ENCODE measurements at regions not wholly inside any gene's neighbourhood (a gene's known extent, or its start where the extent isn't known, plus 50 kb on each side); places are given as distances from the start of the nearest gene placed in this dataset.
"Not testable (repeated sequence)": the region's sequence is repeated elsewhere in the genome, so short reads cannot be mapped to it uniquely, and the experiment has no call there.

DNA sequence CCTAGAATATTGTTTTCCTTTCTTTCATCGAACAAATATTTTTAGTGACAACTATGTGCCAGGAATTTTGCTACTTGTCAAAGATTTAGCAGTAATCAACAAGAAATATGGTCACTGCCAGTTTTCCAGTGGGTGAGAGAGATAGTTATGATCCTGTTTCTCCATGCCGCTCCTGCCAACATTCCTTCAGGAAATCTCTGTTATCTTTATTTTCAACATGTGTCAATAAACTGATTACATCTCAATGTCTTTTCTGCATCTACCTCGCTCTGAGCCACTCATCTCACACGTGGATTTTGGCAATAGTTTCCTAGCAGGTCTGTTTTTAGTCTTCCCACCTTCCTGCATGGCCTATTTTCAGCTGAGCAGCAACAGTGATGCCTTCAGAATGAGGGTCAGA, 650.0 kb upstream of the STXBP6 start:
- H3K9me3 ChIP-seq, result no peaks in the 10 kb centered on the region
- no peaks in the 10 kb centered on the region for H3K27me3 ChIP-seq
- H3K4me3 ChIP-seq, result no peak overlapping the region
- H3K27ac ChIP-seq, result no peak overlapping the region
- H3K36me3 ChIP-seq, result no peaks in the 10 kb centered on the region
- TF ChIP-seq EP300 (IDR thresholded peaks at IDR 0.05), result no peak
- TF ChIP-seq POLR2A (IDR thresholded peaks at IDR 0.05), result no peak
- TF ChIP-seq, protein P1, sequence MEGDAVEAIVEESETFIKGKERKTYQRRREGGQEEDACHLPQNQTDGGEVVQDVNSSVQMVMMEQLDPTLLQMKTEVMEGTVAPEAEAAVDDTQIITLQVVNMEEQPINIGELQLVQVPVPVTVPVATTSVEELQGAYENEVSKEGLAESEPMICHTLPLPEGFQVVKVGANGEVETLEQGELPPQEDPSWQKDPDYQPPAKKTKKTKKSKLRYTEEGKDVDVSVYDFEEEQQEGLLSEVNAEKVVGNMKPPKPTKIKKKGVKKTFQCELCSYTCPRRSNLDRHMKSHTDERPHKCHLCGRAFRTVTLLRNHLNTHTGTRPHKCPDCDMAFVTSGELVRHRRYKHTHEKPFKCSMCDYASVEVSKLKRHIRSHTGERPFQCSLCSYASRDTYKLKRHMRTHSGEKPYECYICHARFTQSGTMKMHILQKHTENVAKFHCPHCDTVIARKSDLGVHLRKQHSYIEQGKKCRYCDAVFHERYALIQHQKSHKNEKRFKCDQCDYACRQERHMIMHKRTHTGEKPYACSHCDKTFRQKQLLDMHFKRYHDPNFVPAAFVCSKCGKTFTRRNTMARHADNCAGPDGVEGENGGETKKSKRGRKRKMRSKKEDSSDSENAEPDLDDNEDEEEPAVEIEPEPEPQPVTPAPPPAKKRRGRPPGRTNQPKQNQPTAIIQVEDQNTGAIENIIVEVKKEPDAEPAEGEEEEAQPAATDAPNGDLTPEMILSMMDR (IDR thresholded peaks at IDR 0.05), result no peak
- TF ChIP-seq POLR2AphosphoS5 (IDR thresholded peaks at IDR 0.05), result no peak
- 37% methylated on average over 4 of the region's 4 CpGs for WGBS
- DNase-seq (ENCODE audit: low spot score in 2 of 2), result no peak
- no peaks in the 10 kb centered on the region for H3K4me1 ChIP-seq

DNA sequence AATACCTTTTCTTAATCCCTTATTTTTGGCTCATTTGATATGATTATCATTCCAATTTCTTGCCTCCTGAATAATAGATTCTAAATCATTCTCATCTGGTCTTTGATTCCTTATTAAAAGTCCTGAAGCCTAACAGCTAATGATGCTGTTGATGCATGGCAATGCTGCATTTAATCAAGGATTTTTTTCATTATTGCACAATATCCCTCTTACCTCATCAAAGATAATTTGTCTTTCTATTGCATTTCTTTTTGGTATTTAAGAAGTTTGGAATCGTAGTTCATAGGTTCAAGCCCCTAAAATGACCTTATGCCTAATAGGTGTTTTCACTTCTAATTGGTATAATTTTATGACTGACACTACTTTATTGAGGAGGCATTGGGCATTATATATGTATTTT, 648.2 kb upstream of the STXBP6 start:
- Histone ChIP-seq H3K27me3 (no peaks in the 10 kb centered on the region), H3K4me1 (no peaks in the 10 kb centered on the region), H3K9me3 (no peaks in the 10 kb centered on the region), H3K4me3 (no peak overlapping the region), H3K27ac (no peak overlapping the region), H3K36me3 (no peaks in the 10 kb centered on the region)
- WGBS, result 83% methylated on average over 1 of the region's 1 CpG
- TF ChIP-seq POLR2A (IDR thresholded peaks at IDR 0.05) (no peak), EP300 (IDR thresholded peaks at IDR 0.05) (no peak), POLR2AphosphoS5 (IDR thresholded peaks at IDR 0.05) (no peak)
- TF ChIP-seq, protein P1 (IDR thresholded peaks at IDR 0.05), result no peak
- DNase-seq (ENCODE audit: low spot score in 2 of 2), result no peak

DNA sequence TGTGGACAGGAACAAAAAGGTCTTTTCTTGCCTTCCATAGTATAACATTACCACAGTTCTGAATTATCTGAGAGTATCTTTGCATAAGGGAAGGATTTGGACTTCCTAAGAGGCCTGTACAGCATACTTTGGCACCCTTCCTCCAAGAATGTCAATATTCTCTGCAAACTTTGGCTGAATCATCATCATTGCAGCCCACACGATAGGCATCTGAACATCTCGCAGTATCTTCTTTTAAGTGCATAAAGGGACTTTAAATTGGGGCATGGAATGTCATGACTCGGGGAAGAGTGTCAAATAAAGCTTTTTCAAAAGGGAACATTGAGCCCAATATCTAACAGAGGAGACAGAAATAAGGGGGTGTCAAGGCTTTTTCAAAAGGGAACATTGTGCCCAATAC, 646.2 kb upstream of the STXBP6 start:
- H3K27ac ChIP-seq, result no peak overlapping the region
- H3K27me3 ChIP-seq, result no peaks in the 10 kb centered on the region
- WGBS, result 71% methylated on average over 3 of the region's 3 CpGs
- no peaks in the 10 kb centered on the region for H3K9me3 ChIP-seq
- H3K4me1 ChIP-seq, result no peaks in the 10 kb centered on the region
- no peaks in the 10 kb centered on the region for H3K36me3 ChIP-seq
- TF ChIP-seq, protein P1 (IDR thresholded peaks at IDR 0.05), result no peak
- TF ChIP-seq POLR2A (IDR thresholded peaks at IDR 0.05) (no peak), POLR2AphosphoS5 (IDR thresholded peaks at IDR 0.05) (no peak), EP300 (IDR thresholded peaks at IDR 0.05) (no peak)
- no peak for DNase-seq (ENCODE audit: low spot score in 2 of 2)
- no peak overlapping the region for H3K4me3 ChIP-seq

DNA sequence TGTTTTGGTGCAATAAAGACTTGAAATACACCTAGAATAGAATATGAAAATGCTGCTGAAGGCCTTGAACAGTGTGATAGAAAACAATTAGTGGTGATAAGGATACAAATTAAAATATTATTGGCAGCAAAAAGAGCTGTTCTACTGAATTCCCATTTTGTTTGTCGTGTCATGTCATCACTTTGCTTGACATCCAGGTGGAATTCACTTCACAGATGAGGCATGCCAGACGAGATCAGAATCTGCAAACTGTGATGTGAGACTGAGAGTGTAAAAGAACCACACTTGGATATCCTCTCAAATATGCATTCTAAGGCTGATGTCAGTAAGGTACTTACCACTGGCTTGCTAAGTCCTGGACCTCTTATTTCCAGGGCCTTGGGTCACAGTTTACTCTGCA, 635.1 kb upstream of the STXBP6 start:
- Histone ChIP-seq H3K27ac (no peak overlapping the region), H3K4me3 (no peak overlapping the region), H3K4me1 (no peaks in the 10 kb centered on the region), H3K9me3 (peaks cover 6% of the 10 kb centered on the region), H3K36me3 (no peaks in the 10 kb centered on the region), H3K27me3 (no peaks in the 10 kb centered on the region)
- DNase-seq (ENCODE audit: low spot score in 2 of 2), result no peak
- 65% methylated on average over 2 of the region's 2 CpGs for WGBS
- TF ChIP-seq POLR2A (IDR thresholded peaks at IDR 0.05), result no peak
- TF ChIP-seq EP300 (IDR thresholded peaks at IDR 0.05), result no peak
- no peak for TF ChIP-seq POLR2AphosphoS5 (IDR thresholded peaks at IDR 0.05)
- TF ChIP-seq, protein P1 (IDR thresholded peaks at IDR 0.05), result no peak

DNA sequence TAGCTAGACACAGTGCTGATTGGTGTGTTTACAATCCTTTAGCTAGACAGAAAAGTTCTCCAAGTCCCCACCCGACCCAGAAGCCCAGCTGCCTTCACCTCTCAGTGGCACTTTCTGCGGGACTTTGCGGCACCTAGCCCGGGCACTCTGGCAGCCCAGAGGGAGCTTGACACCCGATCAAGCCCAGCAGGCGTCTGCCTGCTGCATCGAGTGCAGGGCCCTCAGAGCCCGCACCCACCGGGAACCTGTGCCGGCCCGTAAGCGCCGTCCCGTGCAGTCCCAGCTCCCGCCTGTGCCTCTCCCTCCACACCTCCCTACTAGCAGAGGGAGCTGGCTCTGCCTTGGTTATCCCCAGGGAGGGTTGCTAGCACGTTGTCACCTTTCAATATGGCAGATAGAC, 631.0 kb upstream of the STXBP6 start:
- no peaks in the 10 kb centered on the region for H3K27me3 ChIP-seq
- peaks cover 8% of the 10 kb centered on the region for H3K9me3 ChIP-seq
- no peaks in the 10 kb centered on the region for H3K36me3 ChIP-seq
- no peaks in the 10 kb centered on the region for H3K4me1 ChIP-seq
- no peak for DNase-seq (ENCODE audit: low spot score in 2 of 2)
- H3K4me3 ChIP-seq, result no peak overlapping the region
- no peak overlapping the region for H3K27ac ChIP-seq
- TF ChIP-seq EP300 (IDR thresholded peaks at IDR 0.05) (no peak), POLR2A (IDR thresholded peaks at IDR 0.05) (no peak), POLR2AphosphoS5 (IDR thresholded peaks at IDR 0.05) (no peak)
- TF ChIP-seq, protein P1 (IDR thresholded peaks at IDR 0.05), result no peak
- WGBS, result 33% methylated on average over 1 of the region's 16 CpGs

DNA sequence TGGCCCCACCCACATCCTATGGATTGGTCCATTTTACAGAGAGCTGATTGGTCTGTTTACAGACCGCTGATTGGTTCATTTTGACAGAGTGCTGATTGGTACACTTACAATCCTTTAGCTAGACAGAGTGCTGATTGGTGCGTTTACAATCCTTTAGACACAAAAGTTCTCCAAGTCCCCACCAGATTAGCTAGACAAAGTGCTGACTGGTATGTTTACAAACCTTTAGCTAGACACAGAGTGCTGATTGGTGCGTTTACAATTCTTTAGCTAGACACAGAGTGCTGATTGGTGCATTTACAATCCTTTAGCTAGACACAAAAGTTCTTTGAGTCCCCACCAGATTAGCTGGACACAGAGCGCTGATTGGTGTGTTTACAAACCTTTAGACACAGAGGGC, 630.6 kb upstream of the STXBP6 start:
- not testable (repeated sequence) for DNase-seq (ENCODE audit: low spot score in 2 of 2); H3K4me3 ChIP-seq; H3K36me3 ChIP-seq; H3K4me1 ChIP-seq; H3K27ac ChIP-seq; H3K9me3 ChIP-seq; H3K27me3 ChIP-seq
- 92% methylated on average over 4 of the region's 4 CpGs for WGBS

All from suprapubic skin (tissue), 4 donors.